HG03439 (cell line): ENCODE measurements at regions not wholly inside any gene's neighbourhood (a gene's known extent, or its start where the extent isn't known, plus 50 kb on each side); places are given as distances from the start of the nearest gene placed in this dataset.
"Not testable (repeated sequence)": the region's sequence is repeated elsewhere in the genome, so short reads cannot be mapped to it uniquely, and the experiment has no call there.

Experiments used
- ATAC-seq: cut with Tn5 transposase; IDR thresholded peaks from one replicate; pipeline ENCODE4 v1.9.1; 2021; ENCODE audit warnings: mild to moderate bottlenecking, moderate library complexity; ENCODE audit not compliant: unreplicated experiment

DNA sequence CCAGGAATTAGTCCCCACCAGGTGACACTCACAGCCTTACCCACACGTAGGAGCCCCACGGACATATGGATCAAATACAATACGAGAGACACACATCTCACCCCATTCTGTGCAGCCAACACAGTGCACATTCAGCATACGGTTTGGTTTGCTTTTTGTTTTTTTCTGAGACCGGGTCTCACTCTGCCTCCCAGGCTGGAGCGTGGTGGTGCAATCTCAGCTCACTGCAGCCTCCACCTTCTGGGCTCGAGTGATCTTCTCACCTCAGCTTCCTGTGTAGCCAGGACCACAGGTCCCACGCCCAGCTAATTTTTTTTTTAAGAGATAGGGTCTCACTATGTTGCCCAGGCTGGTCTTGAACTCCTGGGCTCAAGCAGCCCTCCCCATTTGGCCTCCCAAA lies 102.8 kb downstream of the POTEB start:
- not testable (repeated sequence) for ATAC-seq

DNA sequence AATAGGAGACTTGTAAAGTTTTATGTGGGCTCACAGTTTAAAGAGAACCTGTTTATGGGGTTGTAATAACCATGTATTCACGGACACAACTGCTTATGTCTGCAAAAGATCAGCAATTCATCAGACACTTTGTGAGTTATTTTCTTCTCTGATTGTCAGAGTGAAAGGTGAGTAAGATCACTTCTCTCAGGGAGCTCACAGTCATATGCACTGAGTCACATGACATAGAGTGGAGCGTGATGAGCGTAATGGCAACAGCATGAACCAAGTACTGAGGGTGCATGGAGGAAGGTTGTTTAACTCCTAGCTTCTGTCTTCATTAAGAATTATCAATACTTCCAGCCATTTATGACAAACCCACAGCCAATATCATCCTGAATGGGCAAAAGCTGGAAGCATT lies 111.0 kb downstream of the POTEB start:
- not testable (repeated sequence) for ATAC-seq

DNA sequence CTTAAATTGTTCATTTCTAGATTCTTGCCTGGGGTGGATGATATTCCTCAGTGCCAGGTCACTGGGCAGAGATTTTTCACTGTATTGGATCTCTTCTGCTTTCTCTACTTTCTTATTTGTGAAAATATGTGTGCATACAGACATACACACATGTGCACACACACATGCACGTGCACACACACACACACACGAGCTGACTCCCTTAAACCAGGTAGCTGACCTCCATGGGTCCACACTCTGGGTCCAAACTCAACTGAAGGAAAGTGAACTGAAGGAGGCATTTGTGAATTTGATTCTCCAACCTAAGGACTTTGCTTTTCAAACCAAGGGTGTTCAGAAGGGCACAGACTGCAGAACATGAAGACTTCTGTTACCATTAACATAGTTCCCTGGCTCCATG lies 113.8 kb downstream of the POTEB start:
- ATAC-seq: not testable (repeated sequence)

DNA sequence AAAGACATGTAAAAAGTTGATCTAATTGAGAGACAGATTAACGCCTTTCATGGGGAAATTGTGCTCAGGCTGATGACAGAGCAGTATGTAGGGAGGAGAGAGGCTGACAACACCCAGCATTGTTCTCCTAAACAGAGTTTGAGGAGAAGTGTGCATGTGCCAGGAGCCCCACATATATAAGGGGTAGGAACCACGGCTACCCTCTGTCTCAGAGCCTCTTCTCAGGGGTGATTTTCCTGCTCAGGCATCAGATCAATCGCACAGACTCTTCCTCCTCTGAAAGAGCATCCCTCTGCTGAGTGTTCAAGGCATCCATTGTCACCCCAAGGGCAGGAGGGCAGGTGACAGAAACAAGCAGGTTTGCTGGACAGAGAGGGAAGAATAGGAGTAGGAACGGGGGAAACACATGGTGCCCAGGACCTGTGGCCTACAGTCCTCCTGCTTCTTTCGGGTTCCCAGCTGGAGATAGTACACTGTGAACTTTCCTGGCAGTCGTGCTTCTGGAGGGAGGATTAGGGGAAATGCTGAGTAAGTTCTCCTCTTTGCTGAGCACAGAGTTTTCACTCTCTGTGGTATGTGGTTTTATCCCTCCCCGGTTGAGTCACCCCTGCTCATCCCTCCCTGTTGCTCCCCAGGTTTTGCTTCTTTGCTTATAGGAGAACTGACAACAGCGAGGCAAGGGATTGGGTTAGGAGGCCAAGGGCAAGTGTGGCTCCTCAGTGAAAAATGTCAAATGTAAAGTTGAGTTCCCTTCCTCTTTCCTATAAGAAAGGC lies 117.1 kb downstream of the POTEB start:
- ATAC-seq: not testable (repeated sequence)

DNA sequence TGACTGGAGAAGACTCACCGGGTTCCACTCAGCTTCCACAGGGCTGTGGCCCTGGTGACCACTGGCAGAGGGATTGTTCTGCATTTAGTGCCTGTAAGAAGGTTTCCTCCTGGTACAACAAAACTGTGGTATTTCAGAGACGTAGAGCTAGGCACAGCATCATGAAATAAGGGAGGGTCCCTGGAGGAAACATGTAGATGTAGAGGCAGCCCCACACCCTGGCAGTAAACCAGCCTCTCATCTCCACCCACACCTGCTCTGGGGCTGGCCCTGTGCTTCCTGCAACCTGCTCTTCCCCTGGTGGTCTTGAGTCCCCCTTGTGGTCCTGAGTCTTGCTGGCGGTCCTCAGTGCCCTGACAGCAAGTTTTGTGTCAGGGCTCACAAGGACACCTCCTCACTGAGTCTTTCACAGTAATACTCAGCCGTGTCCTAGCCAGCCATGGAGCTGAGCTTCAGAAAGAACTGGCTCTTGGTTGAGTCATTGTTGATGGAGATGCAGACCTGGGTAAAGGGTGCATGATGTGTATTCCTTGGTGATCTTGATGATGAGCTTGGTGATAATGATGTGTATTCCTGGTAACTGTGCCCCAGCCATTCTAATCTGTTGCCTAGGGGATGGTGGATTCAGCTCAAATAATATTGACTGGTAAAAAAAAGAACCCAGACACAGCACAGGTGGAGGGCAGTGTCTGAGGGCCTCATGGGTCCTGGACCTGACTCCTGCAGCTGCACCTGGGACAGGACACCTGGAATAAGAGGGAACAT lies 118.0 kb downstream of the POTEB start:
- ATAC-seq: not testable (repeated sequence)

DNA sequence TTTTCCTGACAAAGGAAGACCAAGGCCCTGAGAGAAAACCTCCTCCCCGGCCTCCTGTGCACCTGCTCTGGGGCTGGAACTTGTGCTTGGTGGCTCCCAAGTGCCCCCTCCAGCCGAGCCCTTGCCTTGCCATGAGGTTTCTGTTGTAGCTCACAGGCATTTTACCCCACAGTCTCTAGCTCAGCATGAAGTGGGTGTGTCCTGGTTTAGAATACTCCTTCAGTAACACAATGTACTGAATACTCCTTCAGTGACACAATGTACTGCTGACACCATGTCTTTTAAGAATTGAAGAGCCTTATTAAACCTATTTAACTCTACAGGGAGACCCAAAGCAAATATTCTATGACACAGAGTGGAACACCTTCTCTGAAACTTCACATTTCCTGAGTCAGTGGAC lies 123.7 kb downstream of the POTEB start:
- ATAC-seq: not testable (repeated sequence)

DNA sequence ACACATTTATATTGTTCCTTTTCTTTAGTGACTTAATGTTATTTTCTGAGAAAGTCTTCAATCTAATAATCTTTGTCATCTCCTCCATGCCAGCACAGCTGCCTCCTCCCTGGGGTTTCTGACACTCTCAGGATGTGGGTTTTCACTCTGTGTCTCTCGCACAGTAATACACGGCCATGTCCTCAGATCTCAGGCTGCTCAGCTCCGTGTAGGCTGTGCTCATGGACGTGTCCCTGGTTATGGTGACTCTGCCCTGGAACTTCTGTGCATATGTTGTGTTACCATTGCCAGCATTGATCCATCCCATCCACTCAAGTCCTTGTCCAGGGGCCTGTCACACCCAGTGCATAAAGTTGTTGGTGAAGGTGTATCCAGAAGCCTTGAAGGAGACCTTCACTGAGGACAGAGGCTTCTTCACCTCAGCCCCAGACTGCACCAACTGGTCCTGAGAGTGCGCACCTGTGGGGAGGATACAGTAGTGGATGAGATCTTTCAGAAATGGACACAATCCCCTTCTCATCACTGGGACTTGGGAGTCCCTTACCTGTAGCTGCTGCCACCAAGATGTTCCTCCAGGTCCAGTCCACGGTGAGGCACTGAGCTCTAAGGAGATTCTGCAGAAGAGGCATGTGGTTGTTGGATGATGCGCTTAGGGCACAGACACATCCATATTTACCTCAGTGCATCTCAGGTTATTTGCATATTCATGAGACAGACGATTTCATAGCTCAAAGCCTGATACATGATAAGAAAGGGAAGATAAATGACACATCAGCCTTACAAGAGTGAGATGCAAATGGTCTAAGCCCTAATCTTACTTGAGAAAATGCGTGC lies 125.2 kb downstream of the POTEB start:
- not testable (repeated sequence) for ATAC-seq

DNA sequence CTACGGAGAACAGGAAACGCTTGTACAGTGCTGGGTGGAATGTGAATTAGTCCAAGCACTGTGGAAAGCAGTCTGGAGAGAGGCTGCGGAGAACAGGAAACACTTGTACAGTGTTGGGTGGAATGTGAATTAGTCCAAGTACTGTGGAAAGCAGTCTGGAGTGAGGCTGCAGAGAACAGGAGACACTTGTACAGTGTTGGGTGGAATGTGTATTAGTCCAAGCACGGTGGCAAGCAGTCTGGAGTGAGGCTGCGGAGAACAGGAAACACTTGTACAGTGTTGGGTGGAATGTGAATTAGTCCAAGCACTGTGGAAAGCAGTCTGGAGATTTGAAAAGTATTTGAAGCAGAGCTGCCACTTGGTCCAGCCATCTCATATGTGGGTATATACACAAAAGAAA lies 128.4 kb downstream of the POTEB start:
- ATAC-seq: not testable (repeated sequence)

DNA sequence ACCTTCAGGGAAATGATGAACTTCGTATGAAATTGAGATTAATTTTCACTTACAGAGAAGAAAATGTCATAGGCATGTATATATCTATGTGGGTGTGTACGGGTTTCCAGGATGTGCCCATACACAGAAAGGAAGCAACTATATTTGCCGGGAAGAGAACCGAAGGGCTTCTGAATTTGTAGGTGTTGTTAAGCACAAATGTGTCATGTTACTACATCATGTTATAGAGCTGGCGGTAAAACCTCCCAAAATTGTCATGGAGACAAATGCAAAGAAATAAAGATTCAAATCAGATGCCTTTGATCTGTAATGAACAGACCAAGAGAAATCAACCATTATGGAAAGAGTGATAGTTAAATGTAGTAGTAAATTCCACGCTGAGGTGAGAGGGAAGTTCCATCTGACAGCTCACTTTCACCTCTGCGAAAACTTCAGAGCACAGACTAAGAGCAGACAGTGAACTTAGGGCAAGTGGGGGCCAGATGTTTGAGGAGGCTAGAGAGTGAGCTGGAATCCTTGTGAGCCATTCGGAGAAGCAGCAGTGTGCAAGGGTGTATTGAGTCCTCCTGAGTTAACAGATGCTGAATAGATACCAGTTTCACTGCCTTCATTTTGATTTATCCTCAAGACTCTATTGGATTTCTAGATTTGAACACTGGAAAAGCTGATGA lies 133.2 kb downstream of the POTEB start:
- not testable (repeated sequence) for ATAC-seq

DNA sequence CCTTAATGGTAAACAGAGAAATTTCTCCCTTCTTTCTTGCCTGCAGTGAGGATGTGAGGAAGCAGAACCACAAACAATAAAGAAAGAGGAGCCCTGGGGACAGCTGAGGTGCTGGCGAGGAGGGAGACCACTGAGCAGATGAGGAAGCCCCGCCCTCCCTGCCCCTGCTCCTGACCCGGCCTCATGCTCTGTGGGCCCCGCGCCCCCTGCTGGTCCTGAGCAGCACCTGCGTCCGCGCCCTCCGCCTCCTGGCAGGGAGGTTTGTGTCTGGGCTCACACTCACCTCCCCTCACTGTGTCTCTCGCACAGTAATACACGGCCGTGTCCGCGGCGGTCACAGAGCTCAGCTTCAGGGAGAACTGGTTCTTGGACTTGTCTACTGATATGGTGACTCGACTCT lies 135.5 kb downstream of the POTEB start:
- peak; percentile 77 for ATAC-seq

DNA sequence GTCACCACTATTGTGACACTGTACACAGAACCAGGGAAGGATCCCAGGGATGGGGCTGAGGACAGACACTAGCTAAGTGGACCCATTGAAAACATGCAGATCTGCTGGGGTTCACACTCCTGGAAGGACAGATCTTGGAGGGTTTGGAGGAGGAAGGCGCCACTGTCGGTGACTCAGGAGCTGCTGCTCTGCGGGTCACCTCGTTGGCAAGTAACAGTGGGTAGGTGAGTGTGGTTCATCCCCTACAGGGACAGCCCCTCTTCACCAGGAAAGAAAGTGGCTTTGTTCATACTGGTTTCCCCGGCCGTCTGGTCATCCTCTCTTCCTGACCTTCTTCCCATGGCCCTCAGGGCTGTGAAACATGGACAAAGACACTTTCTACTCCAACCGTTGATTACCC lies 139.5 kb downstream of the POTEB start:
- ATAC-seq: not testable (repeated sequence)

DNA sequence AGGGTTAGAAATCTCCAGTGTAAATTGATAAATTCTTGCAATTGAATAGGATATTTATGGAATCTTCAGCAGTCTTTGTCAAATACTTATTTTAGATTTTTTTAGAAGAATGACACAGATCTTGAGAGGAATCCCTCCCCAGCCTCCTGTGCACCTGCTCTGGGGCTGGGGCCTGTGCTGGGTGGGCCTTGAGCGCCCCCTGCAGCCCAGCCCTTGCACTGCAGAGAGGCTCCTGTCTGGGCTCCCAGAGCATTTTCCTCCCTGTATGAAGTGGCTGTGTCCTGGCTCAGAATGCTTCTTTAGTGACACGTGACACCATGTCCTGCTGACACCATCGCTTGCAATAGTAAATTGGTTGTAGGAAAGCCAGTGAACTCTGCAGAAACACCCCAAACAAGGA lies 141.1 kb downstream of the POTEB start:
- not testable (repeated sequence) for ATAC-seq

DNA sequence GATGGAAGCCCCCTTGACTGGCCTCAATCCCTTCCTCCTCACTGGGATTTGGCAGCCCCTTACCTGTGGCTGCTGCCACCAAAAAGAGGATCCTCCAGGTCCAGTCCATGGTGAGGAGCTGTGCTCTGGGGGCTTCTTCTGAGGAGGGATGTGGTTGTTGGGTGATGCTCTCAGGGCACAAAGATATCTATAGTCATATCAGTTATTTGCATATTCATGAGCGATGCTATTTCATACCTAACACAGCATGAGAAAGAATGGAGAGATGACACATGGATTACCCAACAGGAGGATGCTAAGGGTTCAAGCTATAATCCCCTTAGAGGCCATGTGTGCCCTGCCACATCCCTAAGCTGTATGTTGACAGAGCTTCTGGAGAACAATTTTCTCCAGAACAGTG lies 141.7 kb downstream of the POTEB start:
- ATAC-seq: not testable (repeated sequence)

DNA sequence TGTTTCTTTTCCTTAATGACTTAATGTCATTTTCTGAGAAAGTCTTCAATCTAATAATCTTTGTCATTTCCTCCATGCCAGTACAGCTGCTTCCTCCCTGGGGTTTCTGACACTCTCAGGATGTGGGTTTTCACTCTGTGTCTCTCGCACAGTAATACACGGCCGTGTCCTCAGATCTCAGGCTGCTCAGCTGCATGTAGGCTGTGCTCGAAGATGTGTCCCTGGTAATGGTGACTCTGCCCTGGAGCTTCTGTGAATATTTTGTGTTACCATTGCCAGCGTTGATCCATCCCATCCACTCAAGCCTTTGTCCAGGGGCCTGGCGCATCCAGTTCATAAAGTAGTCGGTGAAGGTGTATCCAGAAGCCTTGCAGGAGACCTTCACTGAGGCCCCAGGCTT lies 142.2 kb downstream of the POTEB start:
- not testable (repeated sequence) for ATAC-seq

DNA sequence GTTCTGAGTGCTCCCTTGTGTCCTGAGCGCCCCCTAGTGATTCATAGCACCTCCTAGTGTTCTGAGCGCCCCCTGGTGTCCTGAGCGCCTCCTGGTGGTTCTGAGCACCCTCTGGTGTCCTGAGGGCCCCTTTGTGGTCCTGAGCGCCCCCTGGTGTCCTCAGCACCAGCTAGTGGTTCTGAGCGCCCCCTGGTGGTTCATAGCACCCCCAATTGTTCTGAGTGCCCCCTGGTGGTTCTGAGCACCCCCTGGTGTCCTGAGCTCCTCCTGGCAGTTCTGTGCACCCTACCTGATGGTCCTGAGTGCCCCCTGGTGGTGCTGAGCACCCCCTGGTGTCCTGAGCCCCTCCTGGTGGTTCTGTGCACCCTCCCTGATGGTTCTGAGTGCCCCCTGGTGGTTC lies 146.0 kb downstream of the POTEB start:
- peak; percentile 68 for ATAC-seq

DNA sequence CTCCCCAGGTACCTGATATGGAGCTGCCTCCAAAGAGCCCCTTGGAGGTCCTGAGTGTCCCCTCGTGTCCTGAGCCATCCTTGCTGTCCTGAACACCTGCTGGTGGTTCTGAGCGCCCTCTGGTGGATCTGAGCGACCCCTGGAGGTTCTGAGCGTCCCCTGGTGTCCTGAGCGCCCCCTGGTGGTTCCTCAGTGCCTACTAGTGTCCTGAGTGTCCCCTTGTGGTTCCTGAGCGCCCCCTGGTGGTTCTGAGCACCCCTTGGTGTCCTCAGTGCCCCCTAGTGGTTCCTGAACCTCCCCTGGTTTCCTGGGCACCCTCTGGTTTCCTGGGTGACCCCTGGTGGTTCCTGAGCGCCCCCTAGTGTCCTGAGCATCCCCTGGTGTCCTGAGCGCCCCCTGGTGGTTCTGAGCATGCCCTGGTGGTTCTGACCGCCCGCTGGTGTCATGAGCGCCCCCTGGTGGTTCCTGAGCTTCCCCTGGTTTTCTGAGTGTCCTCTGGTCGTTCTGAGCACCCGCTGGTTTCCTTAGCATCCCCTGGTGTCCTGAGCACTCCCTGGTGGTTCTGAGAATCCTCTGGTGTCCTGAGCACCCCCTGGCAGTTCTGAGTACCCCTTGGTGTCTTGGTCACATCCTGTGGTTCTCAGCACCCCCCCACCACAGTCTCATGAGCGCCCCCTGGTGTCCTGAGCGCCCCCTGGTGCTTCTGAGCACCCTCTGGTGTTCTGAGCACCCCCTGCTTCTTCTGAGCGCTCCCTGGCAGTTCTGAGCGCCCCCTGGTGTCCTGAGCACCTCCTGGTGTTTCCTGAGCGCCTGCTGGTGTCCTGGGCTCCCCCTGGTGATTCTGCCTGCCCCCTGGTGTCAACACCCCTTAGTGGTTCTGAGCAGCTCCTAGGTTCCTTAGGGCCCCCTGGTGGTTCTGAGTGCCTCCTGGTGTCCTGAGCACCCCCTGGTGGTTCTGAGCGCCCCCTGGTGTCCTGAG lies 146.8 kb downstream of the POTEB start:
- peak; percentile 82 for ATAC-seq

DNA sequence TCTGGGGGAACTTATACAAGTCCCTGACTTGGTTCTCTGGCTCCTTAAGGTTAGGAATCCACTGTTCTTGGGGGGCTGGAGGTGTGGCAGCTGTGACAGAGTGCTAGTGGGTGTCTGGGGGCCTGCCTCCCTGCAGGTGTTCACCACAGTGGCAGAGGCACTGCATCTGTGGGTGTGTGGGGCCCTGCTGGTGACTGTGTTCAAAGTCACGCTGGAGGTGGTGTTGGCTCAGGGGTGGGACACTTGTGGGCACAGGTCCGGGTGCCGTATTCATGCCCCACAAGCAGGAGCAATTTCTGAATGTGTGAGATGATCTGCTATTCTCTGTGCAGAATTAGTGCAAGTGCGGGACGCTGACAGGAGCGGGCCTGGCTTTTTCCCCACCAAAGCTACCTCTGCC lies 152.5 kb downstream of the POTEB start:
- not testable (repeated sequence) for ATAC-seq

DNA sequence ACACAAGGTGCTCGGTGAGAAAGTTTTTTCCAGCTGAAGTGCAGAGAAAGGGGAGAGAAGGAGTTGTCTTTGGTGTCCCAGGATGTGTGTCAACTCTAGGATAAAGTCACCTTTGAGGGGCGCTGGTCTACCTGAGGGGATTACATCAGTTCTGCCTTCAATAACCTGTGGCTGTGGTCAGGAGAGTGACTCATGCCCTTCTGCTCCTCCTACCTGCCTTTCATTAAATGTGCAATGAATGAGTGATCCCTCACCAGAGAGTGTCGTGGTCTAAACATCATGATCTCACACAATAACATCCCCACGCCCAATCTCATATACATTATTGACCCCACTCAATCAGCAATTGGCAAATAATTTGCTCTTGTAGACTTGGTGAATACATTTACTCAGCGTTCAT lies 156.4 kb downstream of the POTEB start:
- not testable (repeated sequence) for ATAC-seq

DNA sequence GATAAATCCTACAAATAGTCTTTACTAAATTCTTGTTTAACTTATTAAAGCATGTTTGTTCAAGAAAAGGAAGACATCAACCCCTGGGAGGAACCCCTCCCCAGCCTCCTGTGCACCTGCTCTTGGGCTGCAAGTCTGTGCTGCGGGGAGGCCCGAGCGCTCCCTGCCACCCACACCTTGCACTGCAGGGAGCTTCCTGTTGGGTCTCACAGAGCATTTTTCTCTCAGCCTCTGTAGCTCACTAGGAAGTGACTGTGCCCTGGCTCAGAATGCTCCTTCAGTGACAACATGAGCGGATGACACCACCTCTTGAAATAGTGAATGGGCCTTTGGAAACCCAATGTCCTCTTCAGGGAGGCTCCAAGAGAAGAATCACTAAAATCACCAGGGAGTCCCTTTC lies 158.8 kb downstream of the POTEB start:
- ATAC-seq: peak; percentile 73

DNA sequence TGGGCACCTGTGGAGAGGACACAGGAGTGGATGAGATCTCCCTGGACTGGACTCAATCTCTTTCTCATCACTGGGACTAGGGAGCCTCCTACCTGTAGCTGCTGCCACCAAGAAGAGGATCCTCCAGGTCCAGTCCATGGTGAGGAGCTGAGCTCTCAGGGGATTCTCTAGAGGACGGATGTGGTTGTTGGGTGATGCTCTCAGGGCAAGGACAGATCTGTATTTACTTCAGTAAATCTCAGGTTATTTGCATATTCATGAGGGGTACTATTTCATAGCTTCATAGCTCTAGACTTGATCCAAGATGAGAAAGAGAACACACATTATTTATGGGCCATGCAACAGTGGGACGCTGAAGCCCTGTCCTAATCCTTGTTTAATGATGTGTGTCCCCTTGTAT lies 159.4 kb downstream of the POTEB start:
- ATAC-seq: peak; percentile 78
